GM12874 (cell line): ENCODE measurements at regions not wholly inside any gene's neighbourhood (a gene's known extent, or its start where the extent isn't known, plus 50 kb on each side); places are given as distances from the start of the nearest gene placed in this dataset.

Experiments used
- TF ChIP-seq, protein P1 (sequence below): IDR thresholded peaks from 2 replicates; pipeline ENCODE4 v1.5.1; 2011; ENCODE audit warnings: low read depth, mild to moderate bottlenecking, control low read depth, low read length, moderate library complexity; ENCODE audit not compliant: insufficient read depth

DNA sequence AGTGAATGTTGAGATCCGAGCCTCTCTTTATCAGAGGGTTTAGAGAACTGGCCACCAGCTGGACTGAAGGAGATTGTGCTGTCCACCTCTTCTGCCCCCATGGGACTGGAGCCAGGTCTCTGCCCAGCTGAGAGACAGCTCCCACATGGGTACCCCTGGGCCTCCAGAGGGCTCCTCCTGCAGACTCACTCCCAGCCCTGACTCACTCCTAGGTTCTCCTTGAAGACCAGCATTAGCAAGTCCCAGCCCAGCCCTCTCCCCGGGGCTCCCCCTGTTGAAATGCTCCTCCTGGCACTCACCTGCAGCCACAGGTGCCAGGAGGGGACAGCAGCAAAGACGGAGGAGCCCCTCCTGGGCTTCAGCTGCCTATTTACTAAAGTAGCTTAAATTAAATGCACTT is 126.9 kb downstream of the CXCL12 start:
- TF ChIP-seq, protein P1, sequence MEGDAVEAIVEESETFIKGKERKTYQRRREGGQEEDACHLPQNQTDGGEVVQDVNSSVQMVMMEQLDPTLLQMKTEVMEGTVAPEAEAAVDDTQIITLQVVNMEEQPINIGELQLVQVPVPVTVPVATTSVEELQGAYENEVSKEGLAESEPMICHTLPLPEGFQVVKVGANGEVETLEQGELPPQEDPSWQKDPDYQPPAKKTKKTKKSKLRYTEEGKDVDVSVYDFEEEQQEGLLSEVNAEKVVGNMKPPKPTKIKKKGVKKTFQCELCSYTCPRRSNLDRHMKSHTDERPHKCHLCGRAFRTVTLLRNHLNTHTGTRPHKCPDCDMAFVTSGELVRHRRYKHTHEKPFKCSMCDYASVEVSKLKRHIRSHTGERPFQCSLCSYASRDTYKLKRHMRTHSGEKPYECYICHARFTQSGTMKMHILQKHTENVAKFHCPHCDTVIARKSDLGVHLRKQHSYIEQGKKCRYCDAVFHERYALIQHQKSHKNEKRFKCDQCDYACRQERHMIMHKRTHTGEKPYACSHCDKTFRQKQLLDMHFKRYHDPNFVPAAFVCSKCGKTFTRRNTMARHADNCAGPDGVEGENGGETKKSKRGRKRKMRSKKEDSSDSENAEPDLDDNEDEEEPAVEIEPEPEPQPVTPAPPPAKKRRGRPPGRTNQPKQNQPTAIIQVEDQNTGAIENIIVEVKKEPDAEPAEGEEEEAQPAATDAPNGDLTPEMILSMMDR, result no peak

DNA sequence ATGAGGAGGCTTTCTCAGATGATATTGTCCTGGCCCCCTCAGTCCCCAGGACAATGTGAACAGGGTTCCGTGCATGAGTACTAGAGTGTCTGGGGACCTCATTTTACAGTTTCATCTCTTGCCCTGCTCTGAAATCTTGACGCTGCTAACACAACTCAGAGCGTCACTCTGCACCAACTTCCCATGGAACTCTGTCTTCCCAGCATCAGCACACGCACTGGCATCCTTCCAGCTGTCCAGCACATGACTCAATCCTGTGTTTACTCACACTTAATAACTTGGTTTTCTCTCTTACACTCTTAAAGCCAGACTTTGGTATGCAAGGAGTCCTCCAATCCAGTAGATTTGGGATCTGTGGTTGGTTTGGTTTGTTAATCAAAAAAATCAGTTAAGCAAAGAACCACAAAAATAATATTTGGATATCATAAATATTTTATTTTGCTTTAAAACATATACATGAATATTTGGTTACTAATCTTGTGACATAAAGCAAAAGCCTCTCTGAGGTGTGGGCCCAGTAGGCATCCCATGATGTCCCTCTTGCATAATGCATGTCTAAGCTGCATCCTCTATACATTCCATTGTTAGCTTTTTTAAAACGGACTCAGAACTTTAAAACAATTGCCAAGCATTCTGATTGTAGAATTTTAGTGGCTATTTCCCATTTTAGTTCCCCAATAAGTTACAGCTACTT is 131.0 kb downstream of the CXCL12 start:
- TF ChIP-seq, protein P1, result no peak

DNA sequence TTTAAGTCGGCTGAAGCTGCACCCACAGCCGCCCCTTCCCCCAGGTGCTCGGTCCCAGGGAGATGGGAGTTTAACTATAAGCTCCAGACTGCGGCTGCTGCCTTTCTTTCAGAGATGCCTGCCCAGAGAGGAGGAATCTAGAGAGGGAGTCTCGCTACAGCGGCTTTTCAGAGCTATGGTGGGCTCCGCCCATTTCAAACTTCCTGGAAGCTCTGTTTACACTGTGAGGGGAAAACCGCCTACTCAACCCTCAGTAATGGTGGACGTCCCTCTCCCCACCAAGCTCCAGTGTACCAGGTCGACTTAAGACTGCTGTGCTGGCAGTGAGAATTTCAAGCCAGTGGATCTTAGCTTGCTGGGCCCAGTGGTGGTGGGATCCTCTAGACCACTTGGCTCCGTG is 135.4 kb downstream of the CXCL12 start:
- TF ChIP-seq, protein P1, result no peak

DNA sequence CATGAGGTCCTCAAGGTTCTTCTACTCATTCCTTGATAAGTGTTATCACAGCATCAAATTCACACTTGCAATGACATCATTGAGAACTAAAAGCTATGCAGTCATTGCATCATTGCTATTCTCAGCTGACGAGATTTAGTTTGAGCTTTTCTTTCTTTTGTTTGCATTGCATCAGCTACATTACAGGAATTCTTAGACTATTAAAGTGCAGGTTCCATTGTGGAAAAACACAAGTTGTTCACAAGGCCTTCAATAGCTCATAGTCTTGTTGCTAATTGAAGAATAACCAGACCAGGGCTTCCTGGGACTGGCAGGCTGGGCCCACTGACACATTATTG is 139.3 kb downstream of the CXCL12 start:
- TF ChIP-seq, protein P1, result no peak

- TF ChIP-seq, protein P1, result no peak
These were observed 139.9 kb downstream of the CXCL12 start for GRCh38 chr10:44244745-44245600.

- TF ChIP-seq, protein P1, result no peak
These were observed 140.9 kb downstream of the CXCL12 start for GRCh38 chr10:44243851-44244510.

DNA sequence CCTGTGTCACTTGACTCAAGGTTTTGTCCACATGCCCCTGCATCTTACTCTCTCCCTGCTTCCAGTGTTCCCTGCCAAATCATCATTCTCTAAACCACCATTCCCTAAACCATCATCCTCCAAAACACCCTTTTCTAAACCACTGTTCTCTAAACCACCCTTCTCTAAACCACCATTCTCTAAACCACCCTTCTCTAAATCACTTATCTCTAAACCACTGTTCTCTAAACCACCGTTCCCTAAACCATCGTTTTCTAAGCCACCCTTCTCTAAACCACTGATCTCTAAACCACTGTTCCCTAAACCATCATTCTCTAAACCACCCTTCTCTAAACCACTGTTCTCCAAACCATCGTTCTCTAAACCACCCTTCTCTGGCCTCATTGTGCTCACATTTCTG is 142.1 kb downstream of the CXCL12 start:
- TF ChIP-seq, protein P1, result no peak
